ENCODE measurements at regions not wholly inside any gene's neighbourhood (a gene's known extent, or its start where the extent isn't known, plus 50 kb on each side); places are given as distances from the start of the nearest gene placed in this dataset.

DNA sequence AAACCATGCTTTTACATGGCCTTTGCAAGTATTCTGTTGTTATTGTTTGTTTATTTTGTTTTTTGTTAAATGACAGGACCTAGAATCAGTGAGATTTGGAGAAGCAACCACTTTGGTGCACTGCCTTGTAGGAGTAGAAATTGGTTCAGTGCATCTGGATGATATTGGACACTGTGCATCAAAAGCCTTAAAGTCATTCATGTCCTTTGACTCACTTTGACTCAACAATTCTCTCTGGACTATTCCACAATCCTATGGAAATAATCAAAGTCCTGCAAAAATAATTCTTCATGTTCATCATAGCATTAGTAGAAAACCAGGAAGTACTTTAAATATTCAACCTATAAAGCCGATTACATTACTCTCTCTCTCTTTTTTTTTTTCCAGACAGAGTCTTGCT is 224.8 kb downstream of the ABHD5 start:
- no peaks in the 10 kb centered on the region; the same call in none of the 2 replicates for H3K4me1 ChIP-seq (ENCODE audit: insufficient read depth, low read length)

More for the DNA sequence above, 224.8 kb downstream of the ABHD5 start:
- H3K27me3 ChIP-seq (ENCODE audit: insufficient read depth, low read length): no peaks in the 10 kb centered on the region; the same call in 1 of the 2 replicates
- no peak overlapping the region for H2BK120ac ChIP-seq (ENCODE audit: low read depth, low read length, poor library complexity, severe bottlenecking)
- Mint-ChIP-seq H3K4me3 (no peak overlapping the region), H3K27me3 (ENCODE audit: low read depth) (peaks cover 2% of the 10 kb centered on the region; the same call in 1 of the 2 replicates), H3K36me3 (ENCODE audit: insufficient read depth in 1 of 3, low read depth in 3 of 3) (no peaks in the 10 kb centered on the region; a peak in 1 of 7 replicates), H3K27ac (no peak overlapping the region), H3K4me1 (peaks cover 6 to 16% of the 10 kb centered on the region in 2 experiments), H3K9me3 (peaks cover 0 to 2% of the 10 kb centered on the region in 2 experiments; a peak in 1 of 5 replicates)
- H4K5ac ChIP-seq (ENCODE audit: insufficient read length, low read depth, low read length): no peak overlapping the region
- no peak overlapping the region for H3K9ac ChIP-seq (ENCODE audit: extremely low read depth, insufficient read length, low read length)
- no peak overlapping the region for H3K18ac ChIP-seq (ENCODE audit: insufficient read length, low read depth, low read length)
- H3T11ph ChIP-seq (ENCODE audit: low read length): no peak overlapping the region
- H2BK12ac ChIP-seq (ENCODE audit: insufficient read length, low read depth, low read length): no peak overlapping the region
- no peak overlapping the region for H3K23ac ChIP-seq (ENCODE audit: insufficient read length, low read depth, low read length)
- no peaks in the 10 kb centered on the region for H3K79me1 ChIP-seq (ENCODE audit: insufficient read depth, low read depth, low read length, poor library complexity, severe bottlenecking)
- no peaks in the 10 kb centered on the region for H3K23me2 ChIP-seq (ENCODE audit: insufficient read length, low read depth, low read length, poor library complexity, severe bottlenecking)
- H2AFZ ChIP-seq (ENCODE audit: low read length): no peak overlapping the region
- H3K27ac ChIP-seq (ENCODE audit: insufficient read length, low read depth, low read length): no peak overlapping the region
- H3K79me2 ChIP-seq (ENCODE audit: insufficient read depth, low read length): no peaks in the 10 kb centered on the region
- no peak for TF ChIP-seq CTCF (conservative IDR thresholded peaks at IDR 0.05)
- H2AK5ac ChIP-seq (ENCODE audit: insufficient read length, low read length): no peak overlapping the region
- H3K4me2 ChIP-seq (ENCODE audit: insufficient read depth, insufficient read length, low read length): no peak overlapping the region
- no peak overlapping the region for H3K4ac ChIP-seq (ENCODE audit: low read depth, low read length)
- no peak overlapping the region for H4K8ac ChIP-seq (replicated peaks; ENCODE audit: insufficient read length, low read depth, low read length)
- no peak overlapping the region for H4K91ac ChIP-seq (ENCODE audit: insufficient read length, low read depth, low read length)
- DNase-seq: no peak
- no peaks in the 10 kb centered on the region for H4K20me1 ChIP-seq (ENCODE audit: control insufficient read depth, insufficient read depth, insufficient read length)
- WGBS (ENCODE audit: extremely low coverage, insufficient read length, low lambda C conversion rate): no CpG with 5 or more reads among the region's 1 CpG
- H2BK15ac ChIP-seq (ENCODE audit: low read depth, low read length): no peak overlapping the region
- no peak overlapping the region for H2BK5ac ChIP-seq (ENCODE audit: insufficient read length, low read length)
- H3K14ac ChIP-seq (ENCODE audit: insufficient read depth, low read length): no peak overlapping the region
- no peak overlapping the region for H3K56ac ChIP-seq (ENCODE audit: insufficient read length, low read depth, low read length)
- no peaks in the 10 kb centered on the region for H3K9me3 ChIP-seq (ENCODE audit: control insufficient read depth, low read depth, low read length)
- H2BK20ac ChIP-seq (ENCODE audit: low read depth, low read length, poor library complexity, severe bottlenecking): no peak overlapping the region

Measured in H9 (cell line).